22Rv1 (cell line): ENCODE measurements at regions not wholly inside any gene's neighbourhood (a gene's known extent, or its start where the extent isn't known, plus 50 kb on each side); places are given as distances from the start of the nearest gene placed in this dataset.

Experiments used
- ZFX ChIP-seq: fragments of 450-650 bp; IDR thresholded peaks from 2 replicates; pipeline ENCODE4 v1.6.1; 2017; ENCODE audit warnings: antibody characterized with exemption, borderline replicate concordance
- TF ChIP-seq, protein P1 (sequence below): fragments of 450-650 bp; IDR thresholded peaks from 2 replicates; pipeline ENCODE4 v1.5.1; 2017; ENCODE audit warnings: mild to moderate bottlenecking

DNA sequence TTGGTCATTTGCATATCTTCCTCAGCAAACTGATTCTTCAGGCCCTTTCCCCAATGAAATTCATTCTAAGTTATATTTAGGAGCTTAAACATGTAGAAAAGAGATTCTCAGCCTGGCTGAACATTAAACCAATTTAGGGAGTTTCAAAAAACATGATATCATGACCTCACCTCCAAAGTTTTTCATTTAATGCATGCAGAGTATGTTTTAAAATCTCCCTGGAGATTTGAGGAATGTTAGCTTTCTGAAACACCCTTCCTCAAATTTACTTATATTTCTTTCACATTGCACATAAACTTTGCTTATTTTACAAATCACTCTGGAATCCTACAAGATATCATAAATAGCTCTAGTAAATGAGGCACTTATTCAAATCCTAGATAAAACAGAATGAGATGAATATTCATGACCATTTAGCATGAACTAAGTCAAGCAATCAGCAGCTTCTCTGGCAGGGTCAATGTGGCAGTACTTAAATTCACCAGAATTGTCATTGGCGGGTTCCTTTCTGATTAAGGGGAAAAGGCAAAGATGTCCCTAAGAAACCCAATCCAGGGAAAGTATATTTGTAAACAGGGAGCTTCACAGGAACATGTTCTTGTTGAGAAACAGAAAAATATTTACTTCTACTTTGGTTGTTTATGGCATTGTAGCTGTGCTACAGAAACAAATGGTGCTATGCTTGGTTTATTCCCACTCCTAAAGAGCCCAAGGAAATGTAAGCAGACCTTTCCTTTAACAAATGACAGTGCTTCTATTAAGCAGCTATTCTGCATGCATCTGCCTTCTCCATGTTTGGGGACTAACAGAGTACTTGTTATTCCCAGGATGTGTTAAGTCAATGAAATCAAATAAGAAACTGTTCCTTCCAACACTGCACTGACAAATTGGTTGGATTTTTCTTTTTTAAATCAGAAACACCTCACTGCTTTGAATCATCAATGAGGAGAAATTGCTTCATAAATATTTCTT is 162.3 kb downstream of the C11orf87 start:
- TF ChIP-seq, protein P1, sequence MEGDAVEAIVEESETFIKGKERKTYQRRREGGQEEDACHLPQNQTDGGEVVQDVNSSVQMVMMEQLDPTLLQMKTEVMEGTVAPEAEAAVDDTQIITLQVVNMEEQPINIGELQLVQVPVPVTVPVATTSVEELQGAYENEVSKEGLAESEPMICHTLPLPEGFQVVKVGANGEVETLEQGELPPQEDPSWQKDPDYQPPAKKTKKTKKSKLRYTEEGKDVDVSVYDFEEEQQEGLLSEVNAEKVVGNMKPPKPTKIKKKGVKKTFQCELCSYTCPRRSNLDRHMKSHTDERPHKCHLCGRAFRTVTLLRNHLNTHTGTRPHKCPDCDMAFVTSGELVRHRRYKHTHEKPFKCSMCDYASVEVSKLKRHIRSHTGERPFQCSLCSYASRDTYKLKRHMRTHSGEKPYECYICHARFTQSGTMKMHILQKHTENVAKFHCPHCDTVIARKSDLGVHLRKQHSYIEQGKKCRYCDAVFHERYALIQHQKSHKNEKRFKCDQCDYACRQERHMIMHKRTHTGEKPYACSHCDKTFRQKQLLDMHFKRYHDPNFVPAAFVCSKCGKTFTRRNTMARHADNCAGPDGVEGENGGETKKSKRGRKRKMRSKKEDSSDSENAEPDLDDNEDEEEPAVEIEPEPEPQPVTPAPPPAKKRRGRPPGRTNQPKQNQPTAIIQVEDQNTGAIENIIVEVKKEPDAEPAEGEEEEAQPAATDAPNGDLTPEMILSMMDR, result no peak
- TF ChIP-seq ZFX, result no peak
